BJ (cell line): ENCODE measurements at regions not wholly inside any gene's neighbourhood (a gene's known extent, or its start where the extent isn't known, plus 50 kb on each side); places are given as distances from the start of the nearest gene placed in this dataset.

Source experiments
- CTCF ChIA-PET: fragments of 350-600 bp; formaldehyde crosslinking; extraction: SDS; loops from one replicate; lab custom pipeline; 2021; ENCODE audit warnings: antibody characterized with exemption, inconsistent platforms; lab: Yijun Ruan, JAX
- POLR2A ChIA-PET: fragments of 300-600 bp; sonication (Branson Sonifier 250); formaldehyde crosslinking; extraction: SDS; loops from one replicate; lab custom pipeline; 2021; ENCODE audit warnings: antibody characterized with exemption; lab: Charles Lee
- DNase-seq: peaks from one replicate; pipeline ENCODE4 v3.0.0-alpha.2; 2011; ENCODE audit warnings: low read depth
- H3K27me3 ChIP-seq: 2 replicates; pipeline ENCODE4 v1.6.0; 2011; ENCODE audit warnings: low read length; ENCODE audit not compliant: control insufficient read depth, insufficient read depth
- H3K36me3 ChIP-seq: 2 replicates; pipeline ENCODE4 v1.5.1; 2011; ENCODE audit warnings: low read length; ENCODE audit not compliant: control insufficient read depth, insufficient read depth
- H3K4me3 ChIP-seq: 2 replicates; pipeline ENCODE4 v1.5.1; 2011; ENCODE audit warnings: low read depth, mild to moderate bottlenecking, control low read depth, low read length
- TF ChIP-seq, protein P1 (sequence below): IDR thresholded peaks from 2 replicates; pipeline ENCODE4 v1.5.1; 2011; ENCODE audit warnings: low read depth, mild to moderate bottlenecking, control low read depth, inconsistent platforms, low read length, moderate library complexity; ENCODE audit not compliant: insufficient read depth

DNA sequence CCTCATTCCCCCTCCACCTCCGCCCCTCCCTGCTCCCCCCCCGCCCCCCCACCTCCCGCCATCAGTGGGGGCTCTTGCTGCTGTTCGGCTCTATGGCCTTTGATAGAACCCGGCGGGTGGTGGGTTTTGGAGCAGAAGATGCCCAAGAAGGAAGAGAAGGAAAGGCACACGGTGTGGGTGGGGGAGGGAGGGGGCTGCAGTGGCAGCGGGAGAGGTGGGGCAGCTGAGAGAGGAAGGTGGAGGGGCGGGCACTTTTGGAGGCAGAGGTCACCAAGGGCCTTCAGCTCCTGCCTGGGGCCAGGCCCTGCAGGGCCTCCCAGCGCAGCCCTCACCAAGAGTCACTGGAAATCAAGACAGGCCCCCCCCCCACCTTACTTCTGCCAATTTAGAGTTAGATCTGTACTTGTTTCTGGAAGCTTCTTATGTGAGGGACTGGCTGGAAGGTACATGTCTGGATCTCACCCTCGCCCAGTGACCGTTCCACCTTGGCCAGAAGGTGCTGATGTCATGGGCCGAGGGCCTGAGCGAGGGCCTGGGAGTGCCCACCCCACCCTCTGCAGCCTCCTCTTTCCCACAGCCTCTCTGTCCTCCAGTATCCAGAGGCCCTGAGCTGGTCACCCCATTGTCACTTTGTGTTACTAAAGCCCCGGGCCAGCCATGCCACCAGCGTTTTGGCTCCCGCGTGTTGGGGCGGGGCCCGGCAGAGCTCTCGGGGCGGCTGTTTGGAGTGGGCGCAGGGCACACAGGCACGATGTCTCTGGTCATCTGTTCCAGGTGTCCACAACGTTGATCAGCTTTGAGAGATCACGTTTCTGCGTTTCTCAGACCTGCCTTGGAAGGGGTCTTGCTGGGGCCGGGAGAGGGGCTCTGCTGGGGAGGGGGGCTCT lies 153.9 kb downstream of the KIF26A start:
- POLR2A ChIA-PET = no interaction called here
- TF ChIP-seq, protein P1, sequence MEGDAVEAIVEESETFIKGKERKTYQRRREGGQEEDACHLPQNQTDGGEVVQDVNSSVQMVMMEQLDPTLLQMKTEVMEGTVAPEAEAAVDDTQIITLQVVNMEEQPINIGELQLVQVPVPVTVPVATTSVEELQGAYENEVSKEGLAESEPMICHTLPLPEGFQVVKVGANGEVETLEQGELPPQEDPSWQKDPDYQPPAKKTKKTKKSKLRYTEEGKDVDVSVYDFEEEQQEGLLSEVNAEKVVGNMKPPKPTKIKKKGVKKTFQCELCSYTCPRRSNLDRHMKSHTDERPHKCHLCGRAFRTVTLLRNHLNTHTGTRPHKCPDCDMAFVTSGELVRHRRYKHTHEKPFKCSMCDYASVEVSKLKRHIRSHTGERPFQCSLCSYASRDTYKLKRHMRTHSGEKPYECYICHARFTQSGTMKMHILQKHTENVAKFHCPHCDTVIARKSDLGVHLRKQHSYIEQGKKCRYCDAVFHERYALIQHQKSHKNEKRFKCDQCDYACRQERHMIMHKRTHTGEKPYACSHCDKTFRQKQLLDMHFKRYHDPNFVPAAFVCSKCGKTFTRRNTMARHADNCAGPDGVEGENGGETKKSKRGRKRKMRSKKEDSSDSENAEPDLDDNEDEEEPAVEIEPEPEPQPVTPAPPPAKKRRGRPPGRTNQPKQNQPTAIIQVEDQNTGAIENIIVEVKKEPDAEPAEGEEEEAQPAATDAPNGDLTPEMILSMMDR = no peak
- no peak overlapping the region for H3K4me3 ChIP-seq
- CTCF ChIA-PET = interaction anchor here (0.7 kb wide), 1 partner anchor 38 kb away, joined by 3 read pairs; no protein-coding TSS in a partner anchor
- no peaks in the 10 kb centered on the region for H3K36me3 ChIP-seq
- no peak for DNase-seq
- H3K27me3 ChIP-seq = no peaks in the 10 kb centered on the region

DNA sequence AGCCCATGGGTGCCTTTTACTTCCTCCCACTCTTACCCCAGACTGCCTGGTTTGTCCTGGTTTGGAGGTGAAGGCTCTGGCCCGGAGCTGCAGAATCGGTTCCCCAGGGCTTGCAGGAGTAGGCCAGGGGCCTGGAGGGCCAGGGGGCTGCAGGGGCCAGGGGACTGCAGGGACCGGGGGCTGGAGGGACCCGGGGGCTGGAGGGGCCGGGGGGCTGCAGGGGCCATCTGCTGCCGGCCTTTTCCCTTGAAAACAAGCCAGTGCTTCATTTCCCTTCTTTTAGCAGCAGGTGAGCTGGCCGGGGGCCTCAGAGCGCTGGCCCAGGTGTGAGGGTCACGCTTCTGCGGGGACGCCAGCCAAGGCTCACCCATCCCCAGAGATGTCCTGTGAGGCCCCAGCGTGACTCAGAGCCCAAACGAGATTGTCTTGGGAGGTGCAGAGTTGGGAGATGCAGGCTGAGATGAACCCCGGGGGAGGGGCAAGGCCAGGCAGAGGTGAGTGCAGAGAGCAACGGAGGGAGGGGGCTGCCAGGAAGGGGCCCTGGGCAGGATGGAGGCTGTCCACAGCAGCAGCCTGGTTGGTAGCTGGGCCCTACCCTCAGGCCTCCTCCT lies 154.9 kb downstream of the KIF26A start:
- ChIA-PET CTCF (no interaction called here), POLR2A (no interaction called here)
- DNase-seq = no peak
- Histone ChIP-seq H3K4me3 (no peak overlapping the region), H3K27me3 (no peaks in the 10 kb centered on the region), H3K36me3 (no peaks in the 10 kb centered on the region)
- TF ChIP-seq, protein P1 = no peak

DNA sequence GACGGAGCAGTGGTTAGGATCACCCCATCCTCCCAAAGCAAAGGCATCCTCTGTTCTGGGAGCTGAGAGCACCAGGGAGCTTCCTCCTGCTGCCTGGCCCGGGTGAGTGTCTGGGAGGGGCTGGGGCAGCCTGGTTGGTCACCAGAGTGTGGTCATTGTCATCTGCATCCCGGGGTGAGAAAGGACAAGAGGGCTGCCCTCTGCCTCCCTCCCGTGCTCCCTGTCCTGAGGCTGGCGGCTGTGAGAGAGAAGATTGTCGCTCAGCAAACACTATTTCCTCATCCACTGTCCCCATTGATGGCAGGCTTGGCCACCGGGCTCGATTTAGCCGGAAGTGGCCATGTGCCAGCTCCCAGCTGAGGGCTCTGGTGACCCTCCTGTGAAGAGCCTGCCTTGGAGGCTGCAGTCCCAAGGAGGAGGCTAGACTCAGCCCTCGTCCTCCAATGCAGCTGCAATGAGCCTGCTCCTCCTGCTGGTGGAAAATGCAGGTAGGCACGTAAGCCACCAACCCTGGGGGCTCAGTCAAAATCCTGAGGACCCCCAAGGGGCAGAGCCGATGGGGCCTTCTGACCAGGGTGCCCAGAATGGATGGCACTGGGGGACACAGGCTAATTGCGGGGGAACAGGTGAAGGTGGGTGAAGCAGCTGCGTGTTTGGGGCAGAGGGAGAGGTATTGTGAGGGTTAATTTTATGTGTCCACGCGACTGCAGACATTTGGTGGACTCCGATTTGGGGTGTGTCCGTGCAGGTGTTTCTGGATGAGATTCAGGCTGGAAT lies 155.7 kb downstream of the KIF26A start:
- Histone ChIP-seq H3K27me3 (no peaks in the 10 kb centered on the region), H3K4me3 (no peak overlapping the region), H3K36me3 (no peaks in the 10 kb centered on the region)
- POLR2A ChIA-PET = no interaction called here
- no peak for DNase-seq
- CTCF ChIA-PET = no interaction called here
- TF ChIP-seq, protein P1 = no peak

DNA sequence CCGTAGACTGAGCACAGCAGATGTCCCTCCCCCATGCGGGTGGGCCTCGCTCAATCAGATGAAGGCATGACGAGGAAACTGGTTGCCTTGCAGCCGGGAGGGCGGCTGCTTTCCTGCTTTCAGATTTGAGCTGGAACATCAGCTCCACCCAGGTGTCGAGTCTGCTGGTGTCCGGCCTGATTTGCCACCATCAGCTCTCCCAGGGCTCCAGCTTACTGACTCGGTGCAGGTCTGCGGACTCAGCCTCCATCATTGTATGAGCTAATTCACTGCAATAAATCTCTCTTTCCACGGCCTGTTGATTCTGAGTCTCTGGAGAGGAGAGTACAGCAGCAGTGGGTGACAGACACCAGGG lies 156.2 kb downstream of the KIF26A start:
- CTCF ChIA-PET = no interaction called here
- POLR2A ChIA-PET = no interaction called here
- no peak for DNase-seq

More for the DNA sequence above, 156.2 kb downstream of the KIF26A start:
- no peaks in the 10 kb centered on the region for H3K36me3 ChIP-seq
- H3K4me3 ChIP-seq = no peak overlapping the region
- TF ChIP-seq, protein P1 = no peak
- no peaks in the 10 kb centered on the region for H3K27me3 ChIP-seq
